Panc1 (cell line): ENCODE measurements at regions not wholly inside any gene's neighbourhood (a gene's known extent, or its start where the extent isn't known, plus 50 kb on each side); places are given as distances from the start of the nearest gene placed in this dataset.
A peak's percentile ranks its signal among the peaks of the same experiment; 100 is the strongest.

ENCODE experiments used
- ATAC-seq: fragments of 200-7000 bp; cut with Tn5 transposase; 2 replicates; pipeline ENCODE4 v1.9.1; 2020; ENCODE audit warnings: mild to moderate bottlenecking, moderate library complexity
- BruUV-seq: library from RNA; stranded (reverse); fragments of 400-500 nt; replicated peaks from 2 replicates; lab custom pipeline; 2021; lab: Mats Ljungman, UMichigan
- CTCF ChIA-PET: fragments of 300-600 bp; sonication (Branson Sonifier 250); formaldehyde crosslinking; loops from one replicate; lab custom pipeline; 2022; ENCODE audit warnings: antibody characterized with exemption; lab: Charles Lee
- POLR2A ChIA-PET: fragments of 300-600 bp; sonication (Branson Sonifier 250); formaldehyde crosslinking; loops from one replicate; lab custom pipeline; 2022; ENCODE audit warnings: antibody characterized with exemption; lab: Charles Lee
- DNase-seq: peaks from one replicate; pipeline ENCODE4 v3.0.0-alpha.2; 2010; ENCODE audit warnings: low read depth, low spot score
- H3K27ac ChIP-seq: 2 replicates; pipeline ENCODE4 v1.5.1; 2011; ENCODE audit warnings: mild to moderate bottlenecking, low read length, inconsistent platforms
- H3K27me3 ChIP-seq: fragments of 200-500 bp; sonication (Bioruptor generic); 2 replicates; pipeline ENCODE4 v1.6.0; 2014; ENCODE audit warnings: low read length, inconsistent platforms; ENCODE audit not compliant: control insufficient read depth, insufficient read depth
- H3K36me3 ChIP-seq: fragments of 200-500 bp; sonication (Bioruptor generic); 2 replicates; pipeline ENCODE4 v1.5.1; 2014; ENCODE audit warnings: inconsistent platforms, mild to moderate bottlenecking, low read length, moderate library complexity; ENCODE audit not compliant: control insufficient read depth, insufficient read depth
- H3K4me1 ChIP-seq: 2 replicates; pipeline ENCODE4 v1.5.1; 2011; ENCODE audit warnings: inconsistent platforms, mild to moderate bottlenecking, low read length, moderate library complexity; ENCODE audit not compliant: control insufficient read depth, insufficient read depth
- H3K4me3 ChIP-seq, 2 experiments: 2 replicates each; pipeline ENCODE4 v1.5.1; 2011 to 2012; ENCODE audit warnings: low read depth in 2 of 2, low read length in 2 of 2, mild to moderate bottlenecking in 2 of 2, inconsistent platforms in 1 of 2, moderate library complexity in 1 of 2
- H3K9me3 ChIP-seq: fragments of 200-500 bp; sonication (Bioruptor generic); 2 replicates; pipeline ENCODE4 v1.5.1; 2014; ENCODE audit warnings: low read depth, mild to moderate bottlenecking, inconsistent platforms, low read length, moderate library complexity; ENCODE audit not compliant: control insufficient read depth, insufficient read depth
- CTCF ChIP-seq: fragments of 450-650 bp; IDR thresholded peaks from 2 replicates; pipeline ENCODE4 v1.5.1; 2017; ENCODE audit warnings: mild to moderate bottlenecking
- POLR2AphosphoS5 ChIP-seq: IDR thresholded peaks from 2 replicates; pipeline ENCODE4 v1.6.1; 2012; ENCODE audit warnings: mild to moderate bottlenecking, low read depth, low read length, moderate library complexity
- REST ChIP-seq, 2 experiments: IDR thresholded peaks; 2 replicates each; pipeline ENCODE4 v1.6.1; 2011 to 2012; ENCODE audit warnings: low read depth in 2 of 2, control low read depth in 1 of 2, low read length in 1 of 2, mild to moderate bottlenecking in 1 of 2, moderate library complexity in 1 of 2; ENCODE audit not compliant: insufficient read depth in 1 of 2
- SIN3A ChIP-seq: IDR thresholded peaks from 2 replicates; pipeline ENCODE4 v1.6.1; 2012; ENCODE audit warnings: low read depth, mild to moderate bottlenecking, low read length, moderate library complexity, borderline replicate concordance; ENCODE audit not compliant: insufficient read depth
- TCF7L2 ChIP-seq: IDR thresholded peaks from 2 replicates; pipeline ENCODE4 v1.6.1; 2011; ENCODE audit warnings: mild to moderate bottlenecking, low read depth, low read length, inconsistent platforms
- in situ Hi-C: cut with HindIII; loops from 2 replicates; pipeline ENCODE4 v1.10.0; 2016; ENCODE audit warnings: low sequenced_read_pairs, low pct_unique_long_range_greater_than_20kb
- intact Hi-C: fragments of 100-400 bp; cut with micrococcal nuclease; formaldehyde crosslinking; loops from one replicate; pipeline ENCODE4 v1.10.0; 2022; ENCODE audit not compliant: unreplicated experiment

GRCh38 chr20:53702617-53703016 lies 109.0 kb upstream of the ZNF217 start:
- no TSS peak for BruUV-seq
- intact Hi-C loops = no loop called here
- CTCF ChIA-PET = no interaction called here

GRCh38 chr20:53699906-53700305 lies 106.3 kb upstream of the ZNF217 start:
- no TSS peak for BruUV-seq
- CTCF ChIA-PET = no interaction called here
- ATAC-seq = no peak
- no peaks in the 10 kb centered on the region for H3K36me3 ChIP-seq
- no peaks in the 10 kb centered on the region for H3K27me3 ChIP-seq
- no peaks in the 10 kb centered on the region for H3K9me3 ChIP-seq
- no peak overlapping the region for H3K4me3 ChIP-seq
- intact Hi-C loops (no loop called here), in situ Hi-C loops (no loop called here)
- TF ChIP-seq TCF7L2 = no peak
- TF ChIP-seq SIN3A = no peak
- no peak for TF ChIP-seq REST (IDR thresholded peaks at IDR 0.05; ENCODE audit: insufficient read depth in 1 of 2, low read depth in 2 of 2, low read length in 1 of 2)
- TF ChIP-seq POLR2AphosphoS5 = no peak
- TF ChIP-seq CTCF = no peak
- H3K27ac ChIP-seq = peak overlapping the region; percentile 84
- DNase-seq = no peak
- POLR2A ChIA-PET = no interaction called here
- peaks cover 3% of the 10 kb centered on the region; the same call in 1 of the 2 replicates for H3K4me1 ChIP-seq

More at GRCh38 chr20:53702617-53703016, 109.0 kb upstream of the ZNF217 start:
- in situ Hi-C loops = no loop called here
- POLR2A ChIA-PET = no interaction called here
- TF ChIP-seq POLR2AphosphoS5 = no peak
- no peak for TF ChIP-seq REST (IDR thresholded peaks at IDR 0.05; ENCODE audit: insufficient read depth in 1 of 2, low read depth in 2 of 2, low read length in 1 of 2)
- no peak for TF ChIP-seq CTCF
- TF ChIP-seq TCF7L2 = no peak
- no peak for TF ChIP-seq SIN3A
- ATAC-seq (no peak), DNase-seq (no peak)
- Histone ChIP-seq H3K4me3 (no peak overlapping the region), H3K27ac (peak overlapping the region; percentile 13; the same call in 1 of the 2 replicates), H3K27me3 (no peaks in the 10 kb centered on the region), H3K36me3 (no peaks in the 10 kb centered on the region), H3K9me3 (no peaks in the 10 kb centered on the region), H3K4me1 (peaks cover 19% of the 10 kb centered on the region)
